Thyroid gland (tissue), 4 donors: ENCODE measurements at regions not wholly inside any gene's neighbourhood (a gene's known extent, or its start where the extent isn't known, plus 50 kb on each side); places are given as distances from the start of the nearest gene placed in this dataset.

ENCODE experiments used
- CTCF ChIP-seq, 6 experiments: fragments of 200-600 bp in 3 of 6; fragments of 450-650 bp in 3 of 6; sonication (generic) in 3 of 6; IDR thresholded peaks; one replicate each; pipeline ENCODE4 v1.5.1; 2016 to 2019; ENCODE audit warnings: antibody characterized with exemption in 6 of 6, mild to moderate bottlenecking in 2 of 6, inconsistent platforms in 1 of 6, moderate library complexity in 1 of 6
- POLR2A ChIP-seq, 2 donors: fragments of 450-650 bp; IDR thresholded peaks; one replicate each; pipeline ENCODE4 v1.6.1; 2017; ENCODE audit warnings: antibody characterized with exemption in 2 of 2, mild to moderate bottlenecking in 2 of 2, moderate library complexity in 1 of 2

GRCh38 chr11:115625502-115625901, 121.3 kb upstream of the CADM1 start:
- TF ChIP-seq CTCF (IDR thresholded peaks at IDR 0.05) (no peak), POLR2A (IDR thresholded peaks at IDR 0.05) (no peak)
